Neural progenitor cell (in vitro differentiated cells): ENCODE measurements at regions not wholly inside any gene's neighbourhood (a gene's known extent, or its start where the extent isn't known, plus 50 kb on each side); places are given as distances from the start of the nearest gene placed in this dataset.

Experiments used
- CTCF ChIP-seq: fragments of 200-600 bp; sonication (generic); IDR thresholded peaks from 2 replicates; pipeline ENCODE4 v1.5.1; 2017; ENCODE audit warnings: antibody characterized with exemption, mild to moderate bottlenecking
- EZH2 ChIP-seq: fragments of 200-600 bp; sonication (generic); IDR thresholded peaks from 2 replicates; pipeline ENCODE4 v1.6.1; 2017; ENCODE audit warnings: antibody characterized with exemption, mild to moderate bottlenecking, moderate library complexity
- EZH2phosphoT487 ChIP-seq: fragments of 200-600 bp; sonication (generic); IDR thresholded peaks from 2 replicates; pipeline ENCODE4 v1.6.1; 2017; ENCODE audit warnings: antibody characterized with exemption

GRCh38 chr20:23227976-23228375 lies 122.6 kb upstream of the NXT1 start:
- no peak for TF ChIP-seq EZH2
- no peak for TF ChIP-seq CTCF
- TF ChIP-seq EZH2phosphoT487 = no peak
